ENCODE measurements at regions not wholly inside any gene's neighbourhood (a gene's known extent, or its start where the extent isn't known, plus 50 kb on each side); places are given as distances from the start of the nearest gene placed in this dataset.
A peak's percentile ranks its signal among the peaks of the same experiment; 100 is the strongest.
"Not testable (repeated sequence)": the region's sequence is repeated elsewhere in the genome, so short reads cannot be mapped to it uniquely, and the experiment has no call there.

DNA sequence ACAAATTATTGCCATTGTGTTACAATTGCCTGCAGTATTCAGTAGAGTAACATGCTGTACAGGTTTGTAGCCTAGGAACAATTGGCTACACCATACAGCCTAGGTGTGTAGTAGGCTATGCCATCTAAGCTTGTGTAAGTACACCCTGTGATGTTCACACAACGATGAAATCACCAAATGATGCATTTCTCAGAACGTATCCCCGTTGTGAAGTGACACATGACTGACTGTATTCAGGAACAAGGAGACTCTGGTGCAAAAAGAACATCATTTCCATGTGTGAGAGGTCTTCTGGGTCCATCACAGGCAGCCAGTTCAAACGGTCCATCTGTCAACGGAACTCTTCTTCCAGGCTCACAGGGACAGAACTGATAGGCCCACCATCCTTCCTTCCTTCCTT lies 263.7 kb downstream of the ANAPC1 start:
- ATAC-seq = no peak
- H3K4me1 ChIP-seq = peaks cover 0 to 8% (median 0%) of the 10 kb centered on the region in 3 donors
- WGBS, 2 donors (ENCODE audit: low coverage in 1 of 2) = 81 to 100% methylated on average over 1 to 5 of the region's 5 CpGs
- no peak overlapping the region for H3K4me3 ChIP-seq
- no peak for TF ChIP-seq POLR2AphosphoS5 (IDR thresholded peaks at IDR 0.05)
- TF ChIP-seq POLR2A (IDR thresholded peaks at IDR 0.05) = no peak
- TF ChIP-seq, protein P1, sequence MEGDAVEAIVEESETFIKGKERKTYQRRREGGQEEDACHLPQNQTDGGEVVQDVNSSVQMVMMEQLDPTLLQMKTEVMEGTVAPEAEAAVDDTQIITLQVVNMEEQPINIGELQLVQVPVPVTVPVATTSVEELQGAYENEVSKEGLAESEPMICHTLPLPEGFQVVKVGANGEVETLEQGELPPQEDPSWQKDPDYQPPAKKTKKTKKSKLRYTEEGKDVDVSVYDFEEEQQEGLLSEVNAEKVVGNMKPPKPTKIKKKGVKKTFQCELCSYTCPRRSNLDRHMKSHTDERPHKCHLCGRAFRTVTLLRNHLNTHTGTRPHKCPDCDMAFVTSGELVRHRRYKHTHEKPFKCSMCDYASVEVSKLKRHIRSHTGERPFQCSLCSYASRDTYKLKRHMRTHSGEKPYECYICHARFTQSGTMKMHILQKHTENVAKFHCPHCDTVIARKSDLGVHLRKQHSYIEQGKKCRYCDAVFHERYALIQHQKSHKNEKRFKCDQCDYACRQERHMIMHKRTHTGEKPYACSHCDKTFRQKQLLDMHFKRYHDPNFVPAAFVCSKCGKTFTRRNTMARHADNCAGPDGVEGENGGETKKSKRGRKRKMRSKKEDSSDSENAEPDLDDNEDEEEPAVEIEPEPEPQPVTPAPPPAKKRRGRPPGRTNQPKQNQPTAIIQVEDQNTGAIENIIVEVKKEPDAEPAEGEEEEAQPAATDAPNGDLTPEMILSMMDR (IDR thresholded peaks at IDR 0.05) = no peak
- no peak for TF ChIP-seq EP300 (IDR thresholded peaks at IDR 0.05)
- H3K27ac ChIP-seq = no peak overlapping the region
- H3K9me3 ChIP-seq = no peaks in the 10 kb centered on the region
- no peaks in the 10 kb centered on the region for H3K27me3 ChIP-seq
- H3K36me3 ChIP-seq = no peaks in the 10 kb centered on the region

DNA sequence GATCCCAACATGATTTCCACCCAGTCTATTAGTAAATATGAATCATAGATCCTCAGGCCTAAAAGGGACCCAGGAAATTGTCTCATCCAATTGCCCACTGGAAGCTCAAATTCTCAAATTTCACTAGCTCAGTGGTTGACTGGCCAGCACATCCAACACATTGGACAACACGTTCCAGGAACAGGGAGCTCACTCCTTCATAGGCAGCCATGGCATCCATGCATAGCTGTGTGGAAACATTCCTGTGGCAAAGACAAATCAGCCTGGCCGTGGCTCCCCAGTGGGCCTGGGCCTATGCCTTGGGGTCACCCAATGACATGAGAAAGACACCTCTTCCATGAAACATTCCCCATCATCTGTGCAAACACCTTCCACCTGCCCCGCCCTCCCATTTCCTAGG lies 261.1 kb downstream of the ANAPC1 start:
- H3K4me3 ChIP-seq = no peak overlapping the region
- no peak overlapping the region for H3K27ac ChIP-seq
- H3K36me3 ChIP-seq = no peaks in the 10 kb centered on the region
- TF ChIP-seq, protein P1 (IDR thresholded peaks at IDR 0.05) = no peak
- H3K4me1 ChIP-seq = peaks cover 0 to 3% (median 0%) of the 10 kb centered on the region in 3 donors
- peaks cover 0 to 7% (median 0%) of the 10 kb centered on the region in 3 donors for H3K9me3 ChIP-seq
- H3K27me3 ChIP-seq = no peaks in the 10 kb centered on the region
- no peak for ATAC-seq
- WGBS, 2 donors (ENCODE audit: low coverage in 1 of 2) = 98 to 100% methylated on average over 1 to 3 of the region's 3 CpGs

DNA sequence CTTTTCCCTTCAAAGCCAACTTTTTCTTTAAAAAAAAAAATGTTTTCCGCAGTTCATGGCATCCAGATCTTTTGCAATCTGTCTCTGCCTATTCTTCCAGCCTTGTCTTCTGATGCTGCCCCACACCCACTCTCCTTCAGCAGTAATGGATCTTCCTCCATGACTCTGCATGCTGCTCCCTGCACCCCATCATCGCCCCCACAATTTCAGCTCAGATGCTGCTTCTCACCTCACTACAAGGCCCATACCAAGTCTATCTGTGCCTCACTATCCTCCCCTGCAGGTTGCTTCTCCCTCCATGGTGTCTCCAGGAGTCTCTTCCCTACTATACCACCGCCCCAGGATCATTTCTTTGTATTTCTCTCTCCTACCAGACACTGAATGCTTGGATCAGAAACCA lies 260.6 kb downstream of the ANAPC1 start:
- WGBS, 2 donors (ENCODE audit: low coverage in 1 of 2) = 96 to 98% methylated on average over 3 of the region's 3 CpGs
- no peak for TF ChIP-seq POLR2AphosphoS5 (IDR thresholded peaks at IDR 0.05)
- TF ChIP-seq, protein P1 (IDR thresholded peaks at IDR 0.05) = no peak
- no peak for TF ChIP-seq POLR2A (IDR thresholded peaks at IDR 0.05)
- TF ChIP-seq EP300 (IDR thresholded peaks at IDR 0.05) = no peak
- Histone ChIP-seq H3K27me3 (no peaks in the 10 kb centered on the region), H3K27ac (no peak overlapping the region), H3K36me3 (no peaks in the 10 kb centered on the region), H3K4me3 (no peak overlapping the region), H3K4me1 (no peaks in the 10 kb centered on the region), H3K9me3 (peaks cover 0 to 12% (median 0%) of the 10 kb centered on the region in 3 donors)
- no peak for ATAC-seq

DNA sequence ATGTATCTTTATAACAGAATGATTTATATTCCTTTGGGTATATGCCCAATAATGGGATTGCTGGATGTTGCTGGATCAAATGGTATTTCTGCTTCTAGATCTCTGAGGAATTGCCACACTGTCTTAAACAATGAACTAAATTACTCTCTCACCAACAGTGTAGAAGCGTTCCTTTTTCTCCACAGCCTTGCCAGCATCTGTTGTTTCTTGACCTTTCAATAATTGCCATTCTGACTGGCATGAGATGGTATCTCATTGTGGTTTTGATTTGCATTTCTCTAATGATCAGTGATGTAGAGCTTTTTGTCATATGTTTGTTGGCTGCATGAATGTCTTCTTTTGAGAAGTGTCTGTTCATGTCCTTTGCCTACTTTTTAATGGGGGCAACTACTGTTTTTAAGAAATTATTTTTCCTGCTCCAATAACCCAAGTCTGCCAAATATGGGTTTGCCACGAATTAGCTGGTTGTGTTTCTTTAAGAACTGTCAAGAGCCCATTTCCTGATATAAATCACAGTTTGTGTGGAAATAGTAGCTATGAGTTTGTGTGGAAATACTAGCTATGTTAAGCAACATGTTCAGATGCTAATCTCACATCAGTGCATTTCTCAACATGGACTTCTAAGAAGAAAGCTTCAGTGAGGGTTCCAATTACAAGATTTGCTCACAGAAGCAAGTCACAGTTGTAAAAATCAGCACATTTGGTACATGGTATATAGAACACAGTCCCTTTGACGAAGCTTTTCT lies 259.4 kb downstream of the ANAPC1 start:
- no peaks in the 10 kb centered on the region for H3K27me3 ChIP-seq
- peaks cover 0 to 22% (median 0%) of the 10 kb centered on the region in 3 donors for H3K9me3 ChIP-seq
- H3K27ac ChIP-seq = no peak overlapping the region
- TF ChIP-seq POLR2AphosphoS5 (IDR thresholded peaks at IDR 0.05) = peak; percentile 91
- TF ChIP-seq, protein P1 (IDR thresholded peaks at IDR 0.05) = no peak
- ATAC-seq = peak; percentile 78
- no peak overlapping the region for H3K4me3 ChIP-seq
- H3K4me1 ChIP-seq = no peaks in the 10 kb centered on the region
- no peaks in the 10 kb centered on the region for H3K36me3 ChIP-seq
- 46 to 57% methylated on average over 3 of the region's 3 CpGs for WGBS, 2 donors (ENCODE audit: low coverage in 1 of 2)

DNA sequence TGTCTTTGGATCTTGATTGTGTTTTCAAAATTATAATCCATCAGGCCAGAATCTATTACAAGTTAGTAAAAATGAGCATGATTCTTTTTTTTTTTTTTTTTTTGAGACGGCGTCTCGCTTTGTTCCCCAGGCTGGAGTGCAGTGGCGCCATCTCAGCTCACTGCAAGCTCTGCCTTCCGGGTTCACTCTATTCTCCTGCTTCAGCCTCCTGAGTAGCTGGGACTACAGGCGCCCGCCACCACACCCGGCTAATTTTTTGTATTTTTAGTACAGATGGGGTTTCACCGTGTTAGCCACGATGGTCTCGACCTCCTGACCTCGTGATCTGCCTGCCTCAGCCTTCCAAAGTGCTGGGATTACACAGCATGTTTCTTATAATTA lies 258.8 kb downstream of the ANAPC1 start:
- H3K4me1 ChIP-seq, H3K36me3 ChIP-seq, H3K4me3 ChIP-seq, ATAC-seq, H3K27me3 ChIP-seq, H3K27ac ChIP-seq: not testable (repeated sequence)
- peaks cover 0 to 27% (median 0%) of the 10 kb centered on the region in 3 donors for H3K9me3 ChIP-seq
- 93% methylated on average over 12 of the region's 12 CpGs; no CpG with 5 or more reads in 1 of the 2 donors for WGBS, 2 donors (ENCODE audit: low coverage in 1 of 2)

Data from gastroesophageal sphincter (tissue), 4 donors.